ENCODE measurements at regions not wholly inside any gene's neighbourhood (a gene's known extent, or its start where the extent isn't known, plus 50 kb on each side); places are given as distances from the start of the nearest gene placed in this dataset.

GRCh38 chr15:61685971-61686370 lies 374.3 kb downstream of the VPS13C start:
- TF ChIP-seq, protein P1, sequence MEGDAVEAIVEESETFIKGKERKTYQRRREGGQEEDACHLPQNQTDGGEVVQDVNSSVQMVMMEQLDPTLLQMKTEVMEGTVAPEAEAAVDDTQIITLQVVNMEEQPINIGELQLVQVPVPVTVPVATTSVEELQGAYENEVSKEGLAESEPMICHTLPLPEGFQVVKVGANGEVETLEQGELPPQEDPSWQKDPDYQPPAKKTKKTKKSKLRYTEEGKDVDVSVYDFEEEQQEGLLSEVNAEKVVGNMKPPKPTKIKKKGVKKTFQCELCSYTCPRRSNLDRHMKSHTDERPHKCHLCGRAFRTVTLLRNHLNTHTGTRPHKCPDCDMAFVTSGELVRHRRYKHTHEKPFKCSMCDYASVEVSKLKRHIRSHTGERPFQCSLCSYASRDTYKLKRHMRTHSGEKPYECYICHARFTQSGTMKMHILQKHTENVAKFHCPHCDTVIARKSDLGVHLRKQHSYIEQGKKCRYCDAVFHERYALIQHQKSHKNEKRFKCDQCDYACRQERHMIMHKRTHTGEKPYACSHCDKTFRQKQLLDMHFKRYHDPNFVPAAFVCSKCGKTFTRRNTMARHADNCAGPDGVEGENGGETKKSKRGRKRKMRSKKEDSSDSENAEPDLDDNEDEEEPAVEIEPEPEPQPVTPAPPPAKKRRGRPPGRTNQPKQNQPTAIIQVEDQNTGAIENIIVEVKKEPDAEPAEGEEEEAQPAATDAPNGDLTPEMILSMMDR (IDR thresholded peaks at IDR 0.05): no peak
- TF ChIP-seq POLR2A (IDR thresholded peaks at IDR 0.05) (no peak), EP300 (IDR thresholded peaks at IDR 0.05) (no peak)
